ENCODE measurements at regions not wholly inside any gene's neighbourhood (a gene's known extent, or its start where the extent isn't known, plus 50 kb on each side); places are given as distances from the start of the nearest gene placed in this dataset.
"Not testable (repeated sequence)": the region's sequence is repeated elsewhere in the genome, so short reads cannot be mapped to it uniquely, and the experiment has no call there.

DNA sequence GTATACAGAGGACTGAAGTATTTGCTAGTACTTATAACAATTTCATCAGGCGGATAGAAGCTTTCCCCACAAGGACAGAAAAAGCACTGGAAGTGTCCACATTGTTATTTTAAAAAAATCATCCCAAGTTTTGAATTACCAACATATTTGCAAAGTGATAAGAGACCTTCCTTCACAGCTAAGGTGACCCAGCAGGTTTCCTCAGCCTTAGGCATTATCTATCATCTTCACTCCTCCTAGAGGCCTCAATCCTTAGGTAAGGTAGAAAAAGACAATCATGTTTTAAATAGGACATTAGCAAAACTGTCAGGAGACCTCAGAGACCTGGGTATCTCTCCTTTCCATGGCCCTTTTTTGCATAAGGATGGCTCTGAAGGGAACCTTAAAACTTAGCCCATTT lies 72.5 kb upstream of the CHD6 start:
- H3K4me1 ChIP-seq: peaks cover 0 to 4% of the 10 kb centered on the region in 2 donors
- H3K27me3 ChIP-seq: no peaks in the 10 kb centered on the region
- intact Hi-C loops (cut with DNase I; ENCODE audit: low total_unique reads): no loop called here
- H3K9me3 ChIP-seq: no peaks in the 10 kb centered on the region
- no peak overlapping the region for H3K27ac ChIP-seq
- no peak overlapping the region for H3K4me3 ChIP-seq
- TF ChIP-seq CTCF (IDR thresholded peaks at IDR 0.05) (no peak), POLR2A (IDR thresholded peaks at IDR 0.05) (no peak)
- H3K36me3 ChIP-seq: no peaks in the 10 kb centered on the region
- no peak for DNase-seq

DNA sequence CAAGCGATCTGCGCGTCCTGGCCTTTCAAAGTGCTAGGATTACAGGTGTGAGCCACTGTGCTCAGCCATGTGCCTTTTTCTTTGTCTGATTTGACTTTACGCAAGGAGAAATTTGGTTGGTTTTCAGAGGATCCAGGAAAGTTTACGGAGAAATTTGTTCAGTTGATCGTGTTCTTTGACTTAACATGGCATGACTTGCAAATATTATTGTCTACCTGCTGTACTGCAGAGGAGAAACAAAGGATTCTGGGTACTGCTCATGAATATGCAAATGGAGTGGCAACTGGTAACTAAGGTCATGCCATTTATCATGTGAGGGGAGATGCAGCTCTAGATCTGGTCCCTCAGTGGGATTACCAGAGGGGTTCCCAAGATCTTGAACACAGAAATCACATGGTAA lies 68.8 kb upstream of the CHD6 start:
- Histone ChIP-seq H3K4me3 (no peak overlapping the region), H3K9me3 (no peaks in the 10 kb centered on the region), H3K27ac (no peak overlapping the region), H3K27me3 (no peaks in the 10 kb centered on the region), H3K36me3 (no peaks in the 10 kb centered on the region), H3K4me1 (no peaks in the 10 kb centered on the region)
- TF ChIP-seq POLR2A (IDR thresholded peaks at IDR 0.05) (no peak), CTCF (IDR thresholded peaks at IDR 0.05) (no peak)
- intact Hi-C loops (cut with DNase I; ENCODE audit: low total_unique reads): no loop called here
- DNase-seq: no peak

- H3K36me3 ChIP-seq; H3K27me3 ChIP-seq; intact Hi-C loops (cut with DNase I; ENCODE audit: low total_unique reads); H3K4me3 ChIP-seq; H3K4me1 ChIP-seq; H3K9me3 ChIP-seq; H3K27ac ChIP-seq; DNase-seq: not testable (repeated sequence)
Observed at GRCh38 chr20:41685145-41685544, 67.0 kb upstream of the CHD6 start.

- no peak for DNase-seq
- no peaks in the 10 kb centered on the region for H3K27me3 ChIP-seq
- TF ChIP-seq POLR2A (IDR thresholded peaks at IDR 0.05) (no peak), CTCF (IDR thresholded peaks at IDR 0.05) (no peak)
- H3K27ac ChIP-seq: no peak overlapping the region
- no peaks in the 10 kb centered on the region for H3K4me1 ChIP-seq
- no peak overlapping the region for H3K4me3 ChIP-seq
- no peaks in the 10 kb centered on the region for H3K9me3 ChIP-seq
- intact Hi-C loops (cut with DNase I; ENCODE audit: low total_unique reads): no loop called here
- no peaks in the 10 kb centered on the region for H3K36me3 ChIP-seq
Observed at GRCh38 chr20:41678799-41679198, 60.6 kb upstream of the CHD6 start.

GRCh38 chr20:41672282-41672681 lies 54.1 kb upstream of the CHD6 start:
- H3K4me3 ChIP-seq: no peak overlapping the region
- TF ChIP-seq POLR2A (IDR thresholded peaks at IDR 0.05) (no peak), CTCF (IDR thresholded peaks at IDR 0.05) (no peak)
- H3K4me1 ChIP-seq: no peaks in the 10 kb centered on the region
- H3K27ac ChIP-seq: no peak overlapping the region
- no peaks in the 10 kb centered on the region for H3K27me3 ChIP-seq
- no peak for DNase-seq
- H3K36me3 ChIP-seq: no peaks in the 10 kb centered on the region
- H3K9me3 ChIP-seq: no peaks in the 10 kb centered on the region
- intact Hi-C loops (cut with DNase I; ENCODE audit: low total_unique reads): no loop called here

DNA sequence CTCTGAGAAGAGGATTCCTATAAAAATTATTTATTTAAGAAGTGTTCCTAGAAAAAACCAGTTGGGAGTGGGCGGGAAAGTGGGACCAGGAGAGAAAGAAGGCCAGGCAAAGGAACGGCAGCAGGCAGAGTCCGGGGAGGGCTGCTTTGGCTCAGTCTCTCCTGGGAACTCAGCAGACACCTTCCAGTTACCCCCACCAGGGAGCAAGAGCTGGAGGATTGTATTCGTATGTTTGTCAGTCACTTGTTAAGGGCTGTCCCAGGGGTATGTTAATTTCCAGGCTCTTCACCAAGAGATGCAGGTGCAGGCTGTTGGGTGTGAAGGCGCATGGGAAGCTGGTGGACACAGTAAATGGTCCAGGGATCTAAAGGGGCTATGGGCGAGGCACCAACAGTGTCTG lies 53.0 kb upstream of the CHD6 start:
- no peak for TF ChIP-seq CTCF (IDR thresholded peaks at IDR 0.05)
- no peak for TF ChIP-seq POLR2A (IDR thresholded peaks at IDR 0.05)
- no peak for DNase-seq
- H3K27me3 ChIP-seq: no peaks in the 10 kb centered on the region
- no peak overlapping the region for H3K4me3 ChIP-seq
- H3K27ac ChIP-seq: no peak overlapping the region
- no peaks in the 10 kb centered on the region for H3K36me3 ChIP-seq
- intact Hi-C loops (cut with DNase I; ENCODE audit: low total_unique reads): no loop called here
- no peaks in the 10 kb centered on the region for H3K4me1 ChIP-seq
- H3K9me3 ChIP-seq: no peaks in the 10 kb centered on the region

Measured in uterus (tissue), 3 donors.